Left renal pelvis (tissue), 4 donors: ENCODE measurements at regions not wholly inside any gene's neighbourhood (a gene's known extent, or its start where the extent isn't known, plus 50 kb on each side); places are given as distances from the start of the nearest gene placed in this dataset.
"Not testable (repeated sequence)": the region's sequence is repeated elsewhere in the genome, so short reads cannot be mapped to it uniquely, and the experiment has no call there.

Experiments
- DNase-seq, 4 donors: peaks; one replicate each; pipeline ENCODE4 v3.0.0-alpha.2; 2013; ENCODE audit warnings: low read depth in 4 of 4, low spot score in 3 of 4

DNA sequence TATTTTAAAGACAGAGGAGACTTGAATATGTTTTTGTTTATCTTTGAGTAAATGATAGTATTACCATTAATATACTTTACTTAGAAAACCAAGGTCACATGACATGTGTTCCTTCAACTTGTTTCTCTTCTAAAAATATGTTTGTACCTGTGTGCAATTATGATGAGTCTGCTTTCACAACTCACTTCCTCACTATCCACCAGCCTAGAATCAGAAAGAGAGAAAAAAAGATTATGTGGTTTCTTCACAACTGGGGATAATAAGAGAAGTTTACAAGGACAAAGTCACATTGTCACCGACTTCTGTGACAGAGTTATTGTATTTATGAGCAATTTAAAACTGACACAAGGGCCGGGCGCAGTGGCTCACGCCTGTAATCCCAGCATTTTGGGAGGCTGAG is 1112.1 kb downstream of the RPA4 start:
- no peak for DNase-seq

DNA sequence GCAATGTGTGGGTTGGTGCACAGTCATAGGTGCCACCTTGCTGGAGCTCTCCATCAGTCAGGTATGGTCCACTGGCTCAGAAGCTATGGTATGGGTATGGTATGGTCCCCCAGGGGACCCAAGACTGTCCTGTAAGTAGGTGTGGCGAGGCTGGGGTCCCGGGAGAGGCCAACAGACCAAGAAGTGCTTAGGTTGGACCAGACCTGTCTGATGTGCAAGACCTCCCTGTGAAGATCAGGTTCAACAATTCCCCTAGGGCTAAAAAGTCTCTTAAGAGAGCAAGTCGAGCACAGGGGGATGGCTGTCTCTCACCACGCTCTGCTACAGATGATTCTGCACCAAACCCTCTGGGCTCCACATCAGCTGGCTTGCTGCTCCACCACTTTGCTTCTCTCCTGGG is 1145.0 kb downstream of the RPA4 start:
- no peak for DNase-seq

- no peak for DNase-seq
Measured at GRCh38 chrX:98029861-98030260, 1146.2 kb downstream of the RPA4 start.

- no peak for DNase-seq
Measured at GRCh38 chrX:98057176-98057575, 1173.5 kb downstream of the RPA4 start.

- DNase-seq: no peak
Measured at GRCh38 chrX:98065151-98065550, 1181.4 kb downstream of the RPA4 start.

DNA sequence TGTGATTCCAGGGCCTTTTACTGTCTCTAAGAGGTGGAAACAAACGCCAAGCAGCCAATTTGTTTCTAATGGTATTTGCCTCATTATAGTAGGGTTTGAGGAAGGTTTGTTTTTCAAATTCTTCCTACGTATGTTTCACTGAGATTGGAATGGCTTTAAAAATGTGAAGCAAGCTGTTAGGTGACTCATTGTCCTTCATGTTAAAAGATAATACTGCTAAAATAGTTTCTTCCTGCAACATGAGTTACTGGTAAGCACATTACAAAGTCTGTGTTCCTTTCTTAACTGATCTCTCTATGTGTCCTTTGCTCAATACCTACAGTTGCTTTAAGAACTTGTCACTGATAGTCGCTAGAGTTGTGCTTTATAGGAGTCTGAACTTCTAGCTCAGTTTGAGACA is 1183.9 kb downstream of the RPA4 start:
- DNase-seq: no peak

DNA sequence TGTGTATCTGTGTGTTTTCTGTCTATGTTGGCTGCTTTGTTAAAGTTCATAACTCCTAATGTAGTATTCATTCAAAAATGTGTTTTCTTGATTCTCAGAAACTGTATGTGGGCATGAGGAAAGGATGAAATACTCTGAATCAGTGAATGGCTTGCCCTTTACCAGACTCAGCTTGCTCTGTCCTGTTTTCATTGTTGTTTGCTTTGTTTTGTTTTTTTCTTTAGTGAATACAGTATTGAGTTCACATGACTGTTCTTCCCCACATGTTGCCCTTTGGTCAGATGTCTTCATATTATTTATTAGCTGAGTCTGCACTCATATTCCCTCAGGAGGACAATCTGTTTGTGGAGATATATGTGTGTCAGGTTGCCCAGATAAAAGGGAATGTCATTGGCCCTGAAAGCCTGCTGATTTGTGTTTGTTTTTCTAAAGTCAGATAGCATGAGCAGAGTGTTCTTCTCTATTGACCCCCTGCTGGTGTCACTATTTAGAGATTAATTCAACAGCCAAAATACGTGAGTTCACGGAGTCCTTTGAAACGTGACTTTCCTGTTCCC is 1184.4 kb downstream of the RPA4 start:
- peak in 2 of 4 donors; percentile 2 to 9 for DNase-seq

DNA sequence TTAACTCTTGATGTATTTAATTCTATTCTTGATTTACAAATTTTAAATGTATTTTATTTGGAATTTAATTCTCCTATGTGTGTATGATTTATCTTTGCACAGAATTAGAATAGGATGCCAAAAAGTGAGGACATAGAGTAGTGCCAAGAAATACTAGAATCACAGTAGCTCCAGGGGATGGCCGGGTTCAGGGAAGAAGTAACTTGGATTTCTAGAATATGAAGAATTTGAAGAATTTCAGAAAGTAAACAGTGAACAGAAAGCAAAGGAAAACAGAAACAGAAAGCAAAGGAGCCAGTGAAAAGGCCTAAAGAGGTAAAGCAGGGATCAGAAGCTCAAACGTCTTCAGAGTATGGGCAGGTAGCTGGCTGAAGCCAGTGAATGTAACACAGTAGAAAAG is 1187.6 kb downstream of the RPA4 start:
- DNase-seq: no peak

DNA sequence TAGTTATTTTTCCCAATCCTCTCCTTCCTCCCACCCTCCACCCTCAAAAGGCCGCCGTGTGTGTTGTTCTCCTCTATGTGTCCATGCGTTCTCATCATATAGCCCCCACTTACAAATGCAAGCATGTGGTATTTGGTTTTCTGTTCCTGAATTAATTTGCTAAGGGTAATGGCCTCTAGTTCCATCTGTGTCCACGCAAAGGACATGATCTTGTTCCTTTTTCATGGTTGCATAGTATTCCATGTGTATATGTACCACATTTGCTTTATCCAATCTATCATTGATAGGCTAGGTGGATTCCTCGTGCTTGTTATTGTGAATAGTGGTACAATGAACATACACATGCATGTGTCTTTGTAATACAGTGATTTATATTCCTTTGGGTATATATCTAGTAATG is 1193.7 kb downstream of the RPA4 start:
- no peak for DNase-seq

DNA sequence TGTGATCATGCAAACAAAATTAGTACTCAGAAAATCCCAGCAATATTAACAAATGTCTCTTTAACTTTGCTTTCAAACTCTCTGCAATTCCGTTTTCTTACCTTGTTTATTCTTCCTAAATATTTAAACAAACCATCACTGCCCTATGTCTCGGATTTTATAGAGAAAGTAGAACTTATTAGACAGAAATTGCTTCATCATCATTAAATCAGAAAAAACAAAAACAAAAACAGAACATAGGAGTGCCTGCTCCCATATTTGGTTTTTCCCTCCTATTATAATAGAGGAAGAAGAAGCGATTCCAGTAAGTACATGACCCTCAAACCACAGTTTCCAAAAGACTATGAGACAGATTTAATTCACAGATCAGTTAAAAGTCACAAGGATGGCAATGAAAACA is 1228.0 kb downstream of the RPA4 start:
- no peak for DNase-seq

- no peak for DNase-seq
Measured at GRCh38 chrX:98114021-98114420, 1230.3 kb downstream of the RPA4 start.

DNA sequence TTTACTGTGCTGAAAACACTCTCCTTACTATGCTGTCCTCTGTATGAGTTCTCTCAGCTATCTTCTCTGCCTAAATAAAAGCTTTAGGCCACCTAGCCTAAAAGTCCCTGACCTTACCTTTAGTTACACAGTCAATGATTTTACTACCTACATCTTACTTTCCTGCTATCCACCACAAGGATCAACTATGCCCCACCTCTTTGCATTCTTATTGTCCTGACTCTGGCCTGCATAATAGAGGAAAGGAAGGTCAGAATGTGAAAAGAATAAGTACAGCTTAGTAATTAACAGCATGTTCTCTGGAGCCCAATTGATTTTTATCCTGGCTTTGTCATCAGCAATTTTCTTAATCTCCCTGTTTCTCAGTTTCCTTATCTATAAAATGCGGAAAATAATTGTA is 1257.8 kb downstream of the RPA4 start:
- DNase-seq: no peak

DNA sequence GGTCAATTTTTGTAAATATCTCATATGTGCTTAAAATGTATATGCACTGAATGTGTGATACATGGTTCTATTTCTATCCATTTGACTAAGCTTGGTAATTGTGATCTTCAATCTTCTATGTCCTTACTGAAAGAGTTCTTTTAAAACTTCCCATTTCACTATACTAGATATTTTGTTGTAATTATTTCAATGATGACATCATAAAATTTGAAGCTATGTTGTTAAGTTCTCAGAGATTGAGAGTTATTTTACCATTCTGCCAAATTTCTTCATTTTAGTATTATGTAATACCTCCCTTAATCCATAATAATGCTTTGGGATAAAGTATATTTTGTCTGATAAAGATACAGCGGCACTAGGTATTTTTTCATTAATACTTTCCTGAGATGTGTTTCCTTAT is 1307.3 kb downstream of the RPA4 start:
- DNase-seq: no peak

GRCh38 chrX:98194036-98194435 is 1310.3 kb downstream of the RPA4 start:
- no peak for DNase-seq

DNA sequence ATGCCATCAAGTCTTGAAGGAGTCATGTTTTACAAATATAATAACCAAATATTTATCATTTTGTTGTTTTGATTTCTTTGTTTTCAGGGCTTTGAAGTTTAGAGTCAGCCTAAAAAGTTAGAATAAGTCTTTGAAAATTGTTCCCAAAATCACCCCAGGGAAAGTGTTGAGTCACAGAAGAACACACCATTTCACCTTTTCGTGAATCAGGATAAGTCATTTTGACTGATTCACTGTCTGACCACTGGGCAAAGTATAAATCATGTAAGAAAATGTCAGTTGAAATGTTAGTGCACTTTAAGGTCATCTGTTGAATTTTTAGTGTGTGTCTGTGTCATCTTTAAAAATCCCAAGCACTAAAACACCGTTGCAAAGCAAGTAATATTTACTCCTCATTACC is 1320.1 kb downstream of the RPA4 start:
- DNase-seq: no peak

DNA sequence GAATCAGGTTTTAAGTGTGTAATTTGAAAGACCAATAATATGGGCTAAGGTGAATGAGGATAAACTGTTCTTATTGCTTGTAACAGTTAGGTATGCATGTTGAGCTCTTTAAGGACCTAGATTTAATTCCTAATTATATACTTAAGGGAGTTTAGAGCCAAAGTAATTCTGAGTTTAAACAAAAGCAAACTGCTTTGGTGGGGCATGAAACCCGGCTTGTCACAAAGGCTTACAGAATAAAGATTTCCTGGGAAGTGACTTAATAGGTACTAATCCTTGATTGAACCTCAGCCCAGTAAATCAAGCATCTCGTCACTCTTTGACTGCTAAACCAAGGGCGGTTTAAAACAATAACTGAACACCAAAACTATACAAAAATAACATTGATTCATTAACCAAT is 1324.2 kb downstream of the RPA4 start:
- DNase-seq: no peak

DNA sequence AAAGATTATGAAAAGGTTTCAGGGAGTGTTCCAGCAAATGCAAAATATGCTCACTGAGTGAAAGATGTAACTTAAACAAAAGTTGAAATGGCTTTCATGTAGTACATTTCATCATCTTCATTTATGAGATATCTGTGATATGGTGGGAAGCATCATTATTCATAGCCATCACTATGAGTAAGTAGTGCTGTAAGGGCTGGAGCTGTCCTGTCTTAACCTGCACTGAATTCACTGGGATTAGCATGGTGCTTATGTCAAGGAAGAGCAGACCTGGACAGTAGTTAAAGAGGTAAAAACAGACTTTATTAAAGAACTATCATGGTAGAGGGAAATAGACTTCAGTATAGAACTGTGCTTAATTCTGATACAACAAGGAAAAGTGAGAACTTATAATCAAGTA is 1347.3 kb downstream of the RPA4 start:
- no peak for DNase-seq

- DNase-seq: not testable (repeated sequence)
Measured at GRCh38 chrX:98240061-98240460, 1356.4 kb downstream of the RPA4 start.

DNA sequence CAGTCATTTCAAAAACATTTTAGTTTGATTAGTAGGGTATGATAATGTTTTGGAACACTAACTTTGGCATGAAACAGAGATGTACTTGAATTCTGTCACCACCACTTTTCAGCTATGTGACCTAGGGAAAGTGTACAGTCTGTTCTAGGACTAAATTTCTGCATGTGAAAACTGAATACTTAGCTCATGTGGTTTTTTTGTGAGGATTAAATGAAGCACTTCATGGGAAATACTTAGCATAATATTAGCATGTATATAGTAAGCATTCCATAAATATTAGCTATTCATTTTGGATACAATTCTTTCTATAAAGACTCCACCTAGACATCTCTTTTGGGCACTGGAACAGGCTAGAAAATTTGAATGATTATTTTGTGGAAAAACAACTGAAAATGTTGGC is 1379.4 kb downstream of the RPA4 start:
- DNase-seq: no peak

DNA sequence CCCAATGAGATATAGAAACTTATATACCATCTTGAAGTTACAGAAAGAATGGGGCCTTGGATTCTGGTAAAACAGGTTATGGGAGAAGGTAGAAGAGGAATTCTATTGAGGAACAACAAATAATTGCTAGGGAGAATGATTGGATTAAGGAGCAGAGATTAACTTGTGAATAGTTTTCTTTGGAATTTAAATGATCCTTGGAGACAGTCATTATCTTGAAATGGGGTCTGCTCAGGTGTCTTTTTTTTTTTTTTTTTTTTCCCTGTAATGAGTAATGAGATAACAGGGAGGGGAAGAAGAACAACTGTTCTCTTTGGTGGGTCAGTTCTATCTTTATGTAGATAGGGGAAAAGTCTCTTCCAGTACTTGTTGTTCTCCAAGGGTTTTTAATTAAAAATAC is 1406.0 kb downstream of the RPA4 start:
- no peak for DNase-seq

DNA sequence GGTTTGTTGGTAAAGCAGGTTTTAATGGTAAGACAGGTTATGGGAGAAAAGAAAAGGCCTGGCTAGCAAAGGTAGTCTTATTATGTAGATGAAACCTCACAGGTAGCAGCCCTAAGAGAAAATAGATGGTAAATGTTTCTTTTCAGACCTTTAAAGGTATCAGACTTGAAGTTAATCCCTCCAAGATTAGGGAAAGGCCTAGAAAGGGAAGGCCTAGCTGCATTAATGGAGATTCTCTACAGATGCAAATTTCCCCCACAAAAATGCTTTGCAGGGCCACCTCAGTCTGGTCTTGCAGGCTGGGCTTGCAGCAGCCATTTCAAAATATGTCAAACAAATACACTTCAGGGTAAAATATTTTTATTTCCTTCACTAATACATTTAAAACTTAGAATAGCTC is 1410.6 kb downstream of the RPA4 start:
- DNase-seq: no peak

- no peak for DNase-seq
Measured at GRCh38 chrX:98296129-98296528, 1412.4 kb downstream of the RPA4 start.

DNA sequence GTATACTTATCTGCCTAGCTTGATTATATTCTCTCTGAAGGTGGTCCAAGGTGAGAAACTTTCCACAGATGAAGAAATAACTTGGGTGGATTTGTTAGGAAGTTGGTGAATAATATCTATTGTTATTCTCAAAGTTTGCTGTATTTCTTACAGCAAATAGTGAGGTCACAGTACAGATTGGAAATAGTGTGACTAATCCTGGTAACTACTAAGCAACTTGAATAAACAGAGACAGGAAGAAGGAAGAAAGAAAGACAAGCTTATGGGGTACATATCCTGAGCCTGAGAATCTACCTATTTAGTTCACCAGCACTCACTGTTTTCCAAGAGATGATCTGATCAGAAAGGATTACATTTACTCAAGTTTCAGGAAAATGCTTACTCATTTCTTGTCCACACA is 1416.1 kb downstream of the RPA4 start:
- no peak for DNase-seq

GRCh38 chrX:98300536-98300935 is 1416.8 kb downstream of the RPA4 start:
- DNase-seq: not testable (repeated sequence)
